CD14-positive monocyte (primary cell): ENCODE measurements at regions not wholly inside any gene's neighbourhood (a gene's known extent, or its start where the extent isn't known, plus 50 kb on each side); places are given as distances from the start of the nearest gene placed in this dataset.

ENCODE experiments used
- DNase-seq, 3 donors: peaks; one replicate each; pipeline ENCODE4 v3.0.0-alpha.2; 2011 to 2022
- H2AFZ ChIP-seq: 2 replicates; pipeline ENCODE4 v1.6.0; 2012; ENCODE audit warnings: mild to moderate bottlenecking, low read depth, low read length, inconsistent platforms; ENCODE audit not compliant: insufficient read depth, poor library complexity, severe bottlenecking
- H3K27ac ChIP-seq, 2 donors: 1 replicate in 1 of 2; 2 replicates in 1 of 2; pipeline ENCODE4 v1.5.1; 2012 to 2013; ENCODE audit warnings: low read length in 2 of 2, control low read depth in 1 of 2, inconsistent platforms in 1 of 2, low read depth in 1 of 2, mild to moderate bottlenecking in 1 of 2
- H3K27me3 ChIP-seq, 2 donors: one replicate each; pipeline versions ENCODE4 v1.6.0 to v1.6.1; 2011 to 2013; ENCODE audit warnings: low read length in 2 of 2; ENCODE audit not compliant: control insufficient read depth in 2 of 2, insufficient read depth in 2 of 2
- H3K36me3 ChIP-seq, 2 donors: replicated peaks in 1 of 2; 1 replicate in 1 of 2; 2 replicates in 1 of 2; pipeline versions ENCODE4 v1.5.1 to v1.6.1; 2012 to 2013; ENCODE audit warnings: low read length in 2 of 2, control low read depth in 1 of 2, inconsistent platforms in 1 of 2, mild to moderate bottlenecking in 1 of 2; ENCODE audit not compliant: insufficient read depth in 2 of 2, control insufficient read depth in 1 of 2
- H3K4me1 ChIP-seq, 2 donors: 1 replicate in 1 of 2; 2 replicates in 1 of 2; pipeline versions ENCODE4 v1.5.1 to v1.6.1; 2012 to 2013; ENCODE audit warnings: low read length in 2 of 2, control low read depth in 1 of 2, inconsistent platforms in 1 of 2, mild to moderate bottlenecking in 1 of 2, moderate library complexity in 1 of 2; ENCODE audit not compliant: insufficient read depth in 2 of 2, control insufficient read depth in 1 of 2
- H3K4me2 ChIP-seq: replicated peaks from 2 replicates; pipeline ENCODE3; 2012; ENCODE audit warnings: low read length, moderate library complexity, mild to moderate bottlenecking; ENCODE audit not compliant: poor library complexity, severe bottlenecking; ENCODE audit errors: extremely low read depth
- H3K4me3 ChIP-seq, 3 experiments: fragments of 200-600 bp in 1 of 3; sonication (generic) in 1 of 3; replicated peaks in 1 of 3; 1 replicate in 2 of 3; 2 replicates in 1 of 3; pipeline ENCODE4 v1.5.1; 2011 to 2013; ENCODE audit warnings: low read length in 3 of 3, mild to moderate bottlenecking in 3 of 3, control low read depth in 2 of 3, low read depth in 2 of 3, inconsistent platforms in 1 of 3, moderate library complexity in 1 of 3
- H3K79me2 ChIP-seq: 2 replicates; pipeline ENCODE4 v1.6.0; 2012; ENCODE audit warnings: mild to moderate bottlenecking, control low read depth, inconsistent platforms, low read length, moderate library complexity; ENCODE audit not compliant: insufficient read depth
- H3K9ac ChIP-seq: 2 replicates; pipeline ENCODE4 v1.6.0; 2017; ENCODE audit warnings: low read length, mild to moderate bottlenecking; ENCODE audit not compliant: insufficient read depth, poor library complexity, severe bottlenecking
- H3K9me3 ChIP-seq, 2 donors: replicated peaks in 1 of 2; 1 replicate in 1 of 2; 2 replicates in 1 of 2; pipeline versions ENCODE4 v1.5.1 to v1.6.1; 2012 to 2013; ENCODE audit warnings: low read length in 2 of 2, control low read depth in 1 of 2; ENCODE audit not compliant: control insufficient read depth in 1 of 2, insufficient read depth in 1 of 2
- H4K20me1 ChIP-seq: 2 replicates; pipeline ENCODE4 v1.6.0; 2012; ENCODE audit warnings: mild to moderate bottlenecking, low read length, control low read depth, moderate library complexity; ENCODE audit not compliant: insufficient read depth
- H3K27ac Mint-ChIP-seq, 7 donors: one replicate each; pipeline ENCODE4 v1.8.0; 2020; ENCODE audit warnings: mild to moderate bottlenecking in 7 of 7, mixed read lengths in 7 of 7, moderate library complexity in 6 of 7, inconsistent platforms in 2 of 7
- H3K27me3 Mint-ChIP-seq, 3 donors: one replicate each; pipeline ENCODE4 v1.8.0; 2021 to 2022; ENCODE audit warnings: low read depth in 3 of 3, mild to moderate bottlenecking in 3 of 3, mixed read lengths in 3 of 3, moderate library complexity in 3 of 3, inconsistent platforms in 1 of 3
- H3K36me3 Mint-ChIP-seq, 2 donors: one replicate each; pipeline ENCODE4 v1.8.0; 2020; ENCODE audit warnings: mixed read lengths in 2 of 2, inconsistent platforms in 1 of 2, mild to moderate bottlenecking in 1 of 2
- H3K4me1 Mint-ChIP-seq: one replicate; pipeline ENCODE4 v1.8.0; 2020; ENCODE audit warnings: mild to moderate bottlenecking, mixed read lengths
- H3K4me3 Mint-ChIP-seq, 2 donors: one replicate each; pipeline ENCODE4 v1.8.0; 2020; ENCODE audit warnings: mild to moderate bottlenecking in 2 of 2, mixed read lengths in 2 of 2, moderate library complexity in 1 of 2
- H3K9me3 Mint-ChIP-seq, 7 donors: one replicate each; pipeline ENCODE4 v1.8.0; 2020 to 2022; ENCODE audit warnings: mixed read lengths in 7 of 7, mild to moderate bottlenecking in 6 of 7, moderate library complexity in 6 of 7, inconsistent platforms in 2 of 7
- WGBS: methylation state at CpG from one replicate; pipeline ENCODE4 v1.1.5; 2013; ENCODE audit warnings: missing lambda C conversion rate; ENCODE audit not compliant: insufficient coverage; 5-methylcytosine and 5-hydroxymethylcytosine counted together
- intact Hi-C, 2 donors: fragments of 100-400 bp; cut with micrococcal nuclease; formaldehyde crosslinking; loops; one replicate each; pipeline versions ENCODE4 v1.15.0 to v1.15.1; 2023
- TF ChIP-seq, protein P1 (sequence below): fragments of 200-600 bp; IDR thresholded peaks from one replicate; pipeline ENCODE4 v1.8.0; 2022; ENCODE audit warnings: antibody characterized with exemption, mild to moderate bottlenecking

DNA sequence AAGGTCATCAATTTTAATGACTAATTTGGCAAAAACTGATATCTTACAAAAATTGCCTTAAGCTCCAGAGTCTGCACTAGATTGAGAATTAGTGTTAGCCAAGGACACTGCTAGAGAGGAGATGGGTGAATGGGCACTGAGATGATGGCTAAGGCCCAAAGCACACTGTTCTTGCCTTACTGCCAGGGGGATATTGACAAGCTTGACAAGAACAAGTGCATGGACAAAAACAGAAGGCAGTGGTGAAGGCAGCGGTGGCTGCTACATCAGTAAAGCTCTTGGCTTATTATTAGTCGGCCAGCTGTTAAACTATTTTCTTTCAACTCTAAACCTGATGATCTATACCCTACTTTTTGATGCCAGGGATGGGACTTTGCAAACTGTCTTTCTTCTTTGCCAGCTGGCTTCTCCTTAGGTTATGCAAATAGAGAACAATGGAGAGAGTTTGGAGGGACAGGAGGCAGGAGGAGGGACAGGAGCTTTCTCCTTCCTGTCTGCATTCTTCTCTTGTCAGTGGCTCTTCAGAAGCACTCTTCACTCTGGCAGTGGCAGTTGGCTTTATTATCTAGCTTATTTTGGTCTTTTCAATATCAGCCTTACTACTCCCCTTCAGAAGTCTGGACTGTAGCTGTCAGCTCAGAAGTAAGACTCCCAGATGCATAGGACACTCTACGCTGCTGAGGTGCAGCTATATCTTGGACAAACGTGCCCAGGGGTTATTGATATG is 853.5 kb upstream of the TMPRSS15 start:
- WGBS: no CpG with 5 or more reads among the region's 4 CpGs
- H3K9ac ChIP-seq: no peak overlapping the region
- H3K4me1 ChIP-seq: no peaks in the 10 kb centered on the region
- DNase-seq: no peak
- H3K27me3 ChIP-seq: no peaks in the 10 kb centered on the region
- H4K20me1 ChIP-seq: no peaks in the 10 kb centered on the region
- H3K4me2 ChIP-seq: no peak overlapping the region
- H3K9me3 ChIP-seq: no peaks in the 10 kb centered on the region
- no peaks in the 10 kb centered on the region for H3K4me1 Mint-ChIP-seq
- H3K27ac Mint-ChIP-seq: no peak overlapping the region
- H3K36me3 Mint-ChIP-seq: no peaks in the 10 kb centered on the region
- H3K4me3 ChIP-seq: no peak overlapping the region
- intact Hi-C loops: no loop called here
- H3K4me3 Mint-ChIP-seq: no peak overlapping the region
- no peak overlapping the region for H2AFZ ChIP-seq
- no peaks in the 10 kb centered on the region for H3K79me2 ChIP-seq
- TF ChIP-seq, protein P1, sequence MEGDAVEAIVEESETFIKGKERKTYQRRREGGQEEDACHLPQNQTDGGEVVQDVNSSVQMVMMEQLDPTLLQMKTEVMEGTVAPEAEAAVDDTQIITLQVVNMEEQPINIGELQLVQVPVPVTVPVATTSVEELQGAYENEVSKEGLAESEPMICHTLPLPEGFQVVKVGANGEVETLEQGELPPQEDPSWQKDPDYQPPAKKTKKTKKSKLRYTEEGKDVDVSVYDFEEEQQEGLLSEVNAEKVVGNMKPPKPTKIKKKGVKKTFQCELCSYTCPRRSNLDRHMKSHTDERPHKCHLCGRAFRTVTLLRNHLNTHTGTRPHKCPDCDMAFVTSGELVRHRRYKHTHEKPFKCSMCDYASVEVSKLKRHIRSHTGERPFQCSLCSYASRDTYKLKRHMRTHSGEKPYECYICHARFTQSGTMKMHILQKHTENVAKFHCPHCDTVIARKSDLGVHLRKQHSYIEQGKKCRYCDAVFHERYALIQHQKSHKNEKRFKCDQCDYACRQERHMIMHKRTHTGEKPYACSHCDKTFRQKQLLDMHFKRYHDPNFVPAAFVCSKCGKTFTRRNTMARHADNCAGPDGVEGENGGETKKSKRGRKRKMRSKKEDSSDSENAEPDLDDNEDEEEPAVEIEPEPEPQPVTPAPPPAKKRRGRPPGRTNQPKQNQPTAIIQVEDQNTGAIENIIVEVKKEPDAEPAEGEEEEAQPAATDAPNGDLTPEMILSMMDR: no peak
- H3K36me3 ChIP-seq: no peaks in the 10 kb centered on the region
- no peak overlapping the region for H3K27ac ChIP-seq
- peaks cover 0 to 10% (median 0%) of the 10 kb centered on the region in 7 donors for H3K9me3 Mint-ChIP-seq
- H3K27me3 Mint-ChIP-seq: peaks cover 0 to 2% (median 0%) of the 10 kb centered on the region in 3 donors

DNA sequence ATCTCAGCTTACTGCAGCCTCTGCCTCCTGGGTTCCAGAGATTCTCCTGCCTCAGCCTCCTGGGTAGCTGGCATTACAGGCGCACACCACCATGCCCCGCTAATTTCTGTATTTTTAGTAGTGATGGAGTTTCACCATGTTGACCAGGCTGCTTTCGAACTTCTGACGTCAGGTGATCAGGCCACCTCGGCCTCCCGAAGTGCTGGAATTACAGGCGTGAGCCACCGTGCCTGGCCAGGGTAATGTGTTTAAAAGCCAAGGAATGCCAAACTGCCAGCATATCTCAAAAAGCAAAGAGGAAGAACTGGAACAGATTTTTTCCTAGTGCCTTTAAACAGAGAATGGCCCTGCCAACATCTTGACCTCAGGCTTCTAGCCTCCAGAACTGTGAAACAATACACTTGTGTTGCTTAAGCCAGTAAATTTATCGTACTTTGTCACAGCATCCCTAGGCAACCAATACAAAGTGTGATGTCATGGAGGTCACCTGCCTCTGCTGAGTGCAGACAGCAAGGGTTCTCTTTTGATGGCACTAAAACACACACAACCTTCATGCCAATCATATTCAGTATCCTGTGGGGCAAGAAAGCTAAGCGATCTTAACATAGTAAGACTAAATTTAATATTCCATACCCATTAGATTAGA is 858.3 kb upstream of the TMPRSS15 start:
- no peak overlapping the region for H3K27ac Mint-ChIP-seq
- 82% methylated on average over 7 of the region's 10 CpGs for WGBS

More for the DNA sequence above, 858.3 kb upstream of the TMPRSS15 start:
- Histone ChIP-seq H3K79me2 (no peaks in the 10 kb centered on the region), H2AFZ (no peak overlapping the region), H3K4me2 (no peak overlapping the region), H3K9me3 (no peaks in the 10 kb centered on the region), H4K20me1 (no peaks in the 10 kb centered on the region), H3K9ac (no peak overlapping the region), H3K27ac (no peak overlapping the region), H3K36me3 (no peaks in the 10 kb centered on the region), H3K4me3 (no peak overlapping the region), H3K4me1 (no peaks in the 10 kb centered on the region), H3K27me3 (no peaks in the 10 kb centered on the region)
- Mint-ChIP-seq H3K9me3 (peaks cover 0 to 8% (median 0%) of the 10 kb centered on the region in 7 donors), H3K4me3 (no peak overlapping the region), H3K4me1 (no peaks in the 10 kb centered on the region), H3K27me3 (peaks cover 0 to 2% (median 0%) of the 10 kb centered on the region in 3 donors), H3K36me3 (no peaks in the 10 kb centered on the region)
- DNase-seq: no peak
- TF ChIP-seq, protein P1: no peak
- intact Hi-C loops: no loop called here
